GM06990 (cell line): ENCODE measurements at regions not wholly inside any gene's neighbourhood (a gene's known extent, or its start where the extent isn't known, plus 50 kb on each side); places are given as distances from the start of the nearest gene placed in this dataset.

ENCODE experiments used
- DNase-seq: peaks from one replicate; pipeline ENCODE4 v3.0.0-alpha.2; 2011; ENCODE audit not compliant: insufficient read length; ENCODE audit errors: extremely low read depth
- H3K27me3 ChIP-seq: replicated peaks from 2 replicates; pipeline ENCODE4 v1.6.0; 2011; ENCODE audit warnings: low read length; ENCODE audit not compliant: control insufficient read depth, insufficient read depth
- H3K36me3 ChIP-seq: 2 replicates; pipeline ENCODE4 v1.5.1; 2011; ENCODE audit warnings: low read length; ENCODE audit not compliant: control insufficient read depth, insufficient read depth
- H3K4me3 ChIP-seq: replicated peaks from 2 replicates; pipeline ENCODE4 v1.5.1; 2011; ENCODE audit warnings: low read depth, mild to moderate bottlenecking, control low read depth, low read length
- TF ChIP-seq, protein P1 (sequence below): IDR thresholded peaks from 2 replicates; pipeline ENCODE4 v1.5.1; 2011; ENCODE audit warnings: low read length, control low read depth, mild to moderate bottlenecking, inconsistent platforms; ENCODE audit not compliant: insufficient read depth, poor library complexity, severe bottlenecking

GRCh38 chr7:16034866-16035265 lies 348.4 kb upstream of the MEOX2 start:
- no peaks in the 10 kb centered on the region for H3K36me3 ChIP-seq
- no peaks in the 10 kb centered on the region for H3K27me3 ChIP-seq
- TF ChIP-seq, protein P1, sequence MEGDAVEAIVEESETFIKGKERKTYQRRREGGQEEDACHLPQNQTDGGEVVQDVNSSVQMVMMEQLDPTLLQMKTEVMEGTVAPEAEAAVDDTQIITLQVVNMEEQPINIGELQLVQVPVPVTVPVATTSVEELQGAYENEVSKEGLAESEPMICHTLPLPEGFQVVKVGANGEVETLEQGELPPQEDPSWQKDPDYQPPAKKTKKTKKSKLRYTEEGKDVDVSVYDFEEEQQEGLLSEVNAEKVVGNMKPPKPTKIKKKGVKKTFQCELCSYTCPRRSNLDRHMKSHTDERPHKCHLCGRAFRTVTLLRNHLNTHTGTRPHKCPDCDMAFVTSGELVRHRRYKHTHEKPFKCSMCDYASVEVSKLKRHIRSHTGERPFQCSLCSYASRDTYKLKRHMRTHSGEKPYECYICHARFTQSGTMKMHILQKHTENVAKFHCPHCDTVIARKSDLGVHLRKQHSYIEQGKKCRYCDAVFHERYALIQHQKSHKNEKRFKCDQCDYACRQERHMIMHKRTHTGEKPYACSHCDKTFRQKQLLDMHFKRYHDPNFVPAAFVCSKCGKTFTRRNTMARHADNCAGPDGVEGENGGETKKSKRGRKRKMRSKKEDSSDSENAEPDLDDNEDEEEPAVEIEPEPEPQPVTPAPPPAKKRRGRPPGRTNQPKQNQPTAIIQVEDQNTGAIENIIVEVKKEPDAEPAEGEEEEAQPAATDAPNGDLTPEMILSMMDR = no peak
- DNase-seq = no peak
- H3K4me3 ChIP-seq = no peak overlapping the region

DNA sequence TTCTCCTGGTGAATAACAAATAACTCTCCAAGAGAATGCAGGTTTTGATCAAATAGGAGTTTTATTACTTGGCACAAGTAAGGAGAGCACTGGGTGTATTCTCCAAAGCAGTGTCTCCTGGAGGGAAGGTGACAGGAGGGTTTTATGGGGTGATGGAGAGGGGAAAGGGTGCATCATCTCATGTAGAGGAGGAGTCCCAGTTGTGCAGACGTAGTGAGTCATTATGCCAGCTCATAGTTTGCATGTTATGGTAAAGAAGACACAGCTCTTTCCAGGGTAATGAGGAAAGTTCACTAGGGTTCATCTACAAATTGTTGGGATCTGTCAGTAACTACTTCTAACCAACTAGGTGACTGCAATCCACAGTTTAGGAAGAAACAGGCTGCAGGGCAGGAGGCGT lies 347.9 kb upstream of the MEOX2 start:
- no peaks in the 10 kb centered on the region for H3K36me3 ChIP-seq
- DNase-seq = no peak
- no peak overlapping the region for H3K4me3 ChIP-seq
- H3K27me3 ChIP-seq = no peaks in the 10 kb centered on the region
- TF ChIP-seq, protein P1 = no peak

GRCh38 chr7:16033233-16033632 lies 346.8 kb upstream of the MEOX2 start:
- Histone ChIP-seq H3K4me3 (no peak overlapping the region), H3K27me3 (no peaks in the 10 kb centered on the region), H3K36me3 (no peaks in the 10 kb centered on the region)
- no peak for DNase-seq
- TF ChIP-seq, protein P1 = no peak

DNA sequence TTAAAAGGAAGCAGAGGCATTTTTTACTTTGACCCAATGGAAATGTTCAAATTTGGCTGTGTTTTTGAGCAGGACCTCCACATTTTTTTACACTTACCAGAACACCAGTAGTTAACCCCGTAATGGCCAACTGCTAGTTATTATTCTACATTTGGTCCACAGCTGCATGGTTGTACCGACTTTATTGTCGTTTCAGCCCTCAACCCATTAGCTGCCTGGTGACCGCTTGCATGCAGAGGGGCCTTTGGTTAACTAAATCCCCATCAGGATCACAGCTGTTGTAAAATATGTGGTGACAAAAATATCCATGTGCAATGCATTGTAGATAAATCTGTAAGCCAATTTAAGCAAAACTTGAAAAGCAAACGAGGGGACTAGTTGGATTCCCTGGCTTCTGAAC lies 342.2 kb upstream of the MEOX2 start:
- TF ChIP-seq, protein P1 = no peak
- no peak for DNase-seq

DNA sequence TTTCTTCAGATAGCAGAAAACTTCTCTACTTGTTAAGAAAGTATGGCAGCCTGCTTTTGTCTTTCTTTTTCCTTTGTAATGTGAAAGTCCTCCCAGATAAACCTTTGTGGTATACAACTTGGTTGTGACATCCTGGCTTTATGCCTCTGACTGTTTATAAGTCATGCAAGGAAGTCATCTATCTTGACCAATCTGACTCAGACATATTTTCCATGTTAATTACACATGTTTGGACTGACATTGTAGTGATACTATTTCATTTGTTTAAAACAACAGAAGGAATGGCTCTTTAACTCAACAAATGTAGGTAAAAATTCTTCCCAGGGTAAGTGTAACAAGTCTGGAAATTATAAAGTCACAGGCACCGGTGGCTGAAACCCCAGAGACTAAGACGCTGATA lies 341.6 kb upstream of the MEOX2 start:
- no peak for DNase-seq
- H3K27me3 ChIP-seq = no peaks in the 10 kb centered on the region

More for the DNA sequence above, 342.2 kb upstream of the MEOX2 start:
- Histone ChIP-seq H3K4me3 (no peak overlapping the region), H3K36me3 (no peaks in the 10 kb centered on the region), H3K27me3 (no peaks in the 10 kb centered on the region)

More for the DNA sequence above, 341.6 kb upstream of the MEOX2 start:
- Histone ChIP-seq H3K4me3 (no peak overlapping the region), H3K36me3 (no peaks in the 10 kb centered on the region)
- TF ChIP-seq, protein P1 = no peak
